ENCODE measurements at regions not wholly inside any gene's neighbourhood (a gene's known extent, or its start where the extent isn't known, plus 50 kb on each side); places are given as distances from the start of the nearest gene placed in this dataset.

- no peak for TF ChIP-seq CTCF (IDR thresholded peaks at IDR 0.05)
- no peak for TF ChIP-seq POLR2AphosphoS5 (IDR thresholded peaks at IDR 0.05)
Measured at GRCh38 chr13:29698106-29698505, 102.6 kb upstream of the SLC7A1 start.

Measured in upper lobe of left lung (tissue), 4 donors.